COLO668 (cell line): ENCODE measurements at regions not wholly inside any gene's neighbourhood (a gene's known extent, or its start where the extent isn't known, plus 50 kb on each side); places are given as distances from the start of the nearest gene placed in this dataset.
"Not testable (repeated sequence)": the region's sequence is repeated elsewhere in the genome, so short reads cannot be mapped to it uniquely, and the experiment has no call there.

ENCODE experiments used
- DNase-seq: peaks from one replicate; lab custom pipeline; 2025; ENCODE audit not compliant: unreplicated experiment; lab: John Stamatoyannopoulos, UW

GRCh38 chrX:4179031-4179430, 465.6 kb upstream of the PRKX start:
- no peak for DNase-seq

GRCh38 chrX:4175221-4175620, 461.8 kb upstream of the PRKX start:
- DNase-seq: no peak

- DNase-seq: no peak
Observed at GRCh38 chrX:4173743-4174142, 460.3 kb upstream of the PRKX start.

DNA sequence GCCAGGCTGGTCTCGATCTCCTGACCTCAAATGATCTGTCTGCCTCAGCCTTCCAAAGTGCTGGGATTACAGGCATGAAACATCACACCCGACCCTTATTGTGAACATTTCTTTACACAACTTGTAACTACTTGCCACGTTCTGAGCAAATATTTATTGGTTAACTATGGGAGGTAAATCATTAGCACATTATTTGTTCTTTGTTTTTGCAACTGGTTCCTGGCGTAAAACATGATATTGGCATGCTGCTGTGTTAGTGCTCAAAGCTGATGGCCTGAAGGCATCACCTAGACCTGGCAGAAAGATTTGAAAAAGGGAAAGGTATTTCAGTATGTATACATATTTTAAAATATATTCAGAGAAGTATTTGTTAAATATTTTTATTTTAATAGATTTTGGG, 438.3 kb upstream of the PRKX start:
- no peak for DNase-seq

DNA sequence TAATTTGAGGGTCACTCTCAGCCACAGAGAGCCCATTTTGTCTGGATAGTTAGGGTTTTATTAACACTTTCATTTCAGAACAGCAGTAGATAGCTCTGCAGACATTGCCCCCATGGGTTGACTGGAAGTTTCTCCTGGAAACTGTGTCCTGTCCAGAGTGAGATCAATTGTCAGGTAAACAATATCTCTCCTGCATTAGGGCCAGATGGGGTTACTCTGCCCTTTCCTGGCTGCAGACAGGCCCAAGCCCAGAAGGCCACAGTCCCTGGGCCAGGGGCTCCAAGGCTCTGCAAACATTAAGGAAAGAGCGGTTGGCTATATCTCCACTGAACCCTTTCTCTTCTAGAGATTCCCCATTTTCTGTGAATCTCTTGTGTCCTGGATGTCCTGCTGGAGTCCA, 436.8 kb upstream of the PRKX start:
- no peak for DNase-seq

GRCh38 chrX:4129626-4130025, 416.2 kb upstream of the PRKX start:
- DNase-seq: no peak

GRCh38 chrX:4118666-4119530, 405.4 kb upstream of the PRKX start:
- no peak for DNase-seq

DNA sequence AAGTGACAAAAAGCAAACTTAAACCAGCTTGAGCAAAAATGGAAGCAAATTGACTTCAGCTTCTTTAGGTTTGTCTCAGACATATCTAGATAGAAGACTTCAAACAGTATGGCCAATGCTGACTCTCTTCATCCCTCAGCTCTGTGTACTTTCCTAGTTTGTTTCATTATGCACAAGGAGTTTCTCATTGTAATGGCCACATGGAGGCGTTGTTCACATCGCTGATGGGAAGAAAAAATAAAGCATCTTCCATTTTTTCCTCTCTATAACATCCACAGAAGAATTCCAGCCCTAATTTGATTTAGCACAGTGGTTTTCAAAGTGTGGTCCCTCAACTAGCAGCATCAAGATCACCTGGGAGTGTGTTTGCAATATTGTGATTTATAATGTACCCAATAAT, 397.5 kb upstream of the PRKX start:
- no peak for DNase-seq

DNA sequence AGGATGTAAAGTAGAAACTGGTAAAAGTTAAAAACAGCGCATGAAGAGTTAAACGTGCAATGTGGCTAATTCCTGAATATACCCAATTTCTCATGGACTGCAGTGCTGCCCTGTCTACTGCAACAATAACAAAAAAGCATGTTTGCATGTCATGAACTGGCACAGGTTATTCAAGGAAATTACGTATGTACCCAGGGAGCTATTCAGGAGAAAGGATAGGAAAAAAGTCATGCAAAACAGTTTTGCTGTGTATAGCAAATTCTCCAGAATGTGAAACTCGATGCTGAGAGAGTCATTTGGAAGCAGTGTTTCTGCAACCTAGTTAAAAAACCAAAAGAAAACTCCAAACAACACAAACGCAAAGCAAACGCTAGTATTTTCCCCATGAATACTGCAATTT, 381.5 kb upstream of the PRKX start:
- DNase-seq: no peak

GRCh38 chrX:4091046-4091760, 377.8 kb upstream of the PRKX start:
- DNase-seq: no peak

DNA sequence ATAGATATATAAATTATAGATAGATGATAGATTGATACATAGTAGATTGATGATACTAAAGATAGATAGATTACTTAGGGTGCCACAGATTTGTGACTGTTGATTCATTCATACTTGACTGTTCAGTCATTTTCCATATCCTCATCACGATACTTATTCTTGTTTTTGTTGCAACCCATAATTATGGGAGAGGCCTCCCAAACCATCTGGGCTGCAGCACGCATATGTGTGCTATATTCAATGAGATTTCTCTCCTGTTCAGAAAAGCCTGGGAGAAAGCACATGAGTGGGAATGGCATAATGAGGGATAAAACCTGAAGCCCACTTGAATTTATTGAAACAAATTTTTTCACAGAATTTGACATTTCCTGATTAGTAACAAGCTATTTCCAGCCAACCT, 346.4 kb upstream of the PRKX start:
- DNase-seq: no peak

DNA sequence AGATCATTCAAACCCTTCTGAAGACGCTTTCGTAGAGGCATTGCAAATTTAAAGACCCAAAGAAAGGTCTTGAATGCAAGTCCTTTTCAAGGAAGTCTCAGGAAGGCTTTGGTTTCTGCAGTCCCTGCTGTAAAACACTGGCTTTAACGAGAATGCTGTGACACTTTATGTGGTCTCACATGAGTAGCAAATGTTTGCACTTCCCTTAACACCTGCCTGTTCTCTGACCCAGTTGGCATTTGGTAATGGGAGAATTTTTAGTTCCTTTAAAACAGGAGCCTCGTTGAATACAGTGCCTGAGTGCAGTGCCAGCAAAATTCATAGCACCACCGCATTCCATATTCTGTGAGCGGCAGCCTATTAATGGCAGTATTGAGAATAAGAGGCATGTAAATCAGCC, 330.5 kb upstream of the PRKX start:
- no peak for DNase-seq

DNA sequence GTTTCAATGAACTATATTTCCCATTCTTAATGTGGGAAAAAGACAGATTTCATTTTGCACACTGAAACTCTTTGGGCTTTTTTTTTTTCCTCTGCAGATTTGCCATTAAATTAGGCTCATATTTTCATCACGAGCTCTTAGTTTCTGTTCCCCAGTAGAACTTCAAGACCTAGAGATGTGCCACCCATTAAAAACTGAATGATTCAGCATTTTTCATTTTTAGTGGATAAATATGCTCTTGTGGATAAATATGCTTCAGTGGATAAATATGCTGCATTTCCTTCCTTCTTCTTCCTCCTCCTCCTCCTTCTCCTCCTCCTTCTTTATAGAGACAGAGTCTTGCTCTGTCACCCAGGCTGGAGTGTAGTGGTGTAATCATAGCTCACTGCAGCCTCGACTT, 322.4 kb upstream of the PRKX start:
- DNase-seq: no peak

DNA sequence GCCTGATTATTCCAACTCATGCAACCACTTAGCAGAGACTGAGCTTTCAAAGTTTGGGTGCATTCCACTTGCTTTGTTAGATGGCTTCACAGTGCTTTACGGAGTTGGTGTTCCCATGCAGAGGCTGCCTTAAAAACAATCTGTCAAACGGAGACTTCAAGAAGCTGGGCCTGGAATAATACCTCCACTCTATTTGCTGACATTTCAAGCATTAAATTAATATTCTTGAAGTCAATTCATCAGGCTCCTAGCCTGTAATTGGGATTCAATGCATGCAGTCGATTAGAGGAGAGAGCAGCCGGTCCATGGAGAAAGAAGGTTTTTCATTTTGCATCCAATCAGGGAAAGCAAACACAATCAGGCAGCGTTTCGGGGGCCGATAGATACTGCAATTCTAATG, 314.7 kb upstream of the PRKX start:
- DNase-seq: no peak

DNA sequence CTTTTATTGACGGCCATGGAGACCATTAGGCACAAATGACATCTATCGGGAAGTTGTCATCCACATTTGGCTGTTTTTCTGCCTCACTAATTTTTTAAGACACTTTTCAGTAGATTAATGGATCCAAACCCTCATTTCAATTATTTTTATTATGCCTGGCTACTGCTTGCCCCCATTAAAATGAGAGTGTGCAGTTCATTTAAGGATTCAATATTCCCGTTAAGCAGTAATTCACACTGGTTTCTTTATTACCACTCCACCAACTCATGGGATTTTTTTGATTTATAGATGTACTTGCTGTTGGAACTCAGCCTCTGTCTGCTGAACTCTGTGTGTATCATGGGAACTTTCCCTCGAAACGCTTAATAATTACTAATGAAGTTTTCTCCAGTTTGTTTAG, 291.8 kb upstream of the PRKX start:
- DNase-seq: no peak

- DNase-seq: no peak
Observed at GRCh38 chrX:4004822-4005221, 291.4 kb upstream of the PRKX start.

DNA sequence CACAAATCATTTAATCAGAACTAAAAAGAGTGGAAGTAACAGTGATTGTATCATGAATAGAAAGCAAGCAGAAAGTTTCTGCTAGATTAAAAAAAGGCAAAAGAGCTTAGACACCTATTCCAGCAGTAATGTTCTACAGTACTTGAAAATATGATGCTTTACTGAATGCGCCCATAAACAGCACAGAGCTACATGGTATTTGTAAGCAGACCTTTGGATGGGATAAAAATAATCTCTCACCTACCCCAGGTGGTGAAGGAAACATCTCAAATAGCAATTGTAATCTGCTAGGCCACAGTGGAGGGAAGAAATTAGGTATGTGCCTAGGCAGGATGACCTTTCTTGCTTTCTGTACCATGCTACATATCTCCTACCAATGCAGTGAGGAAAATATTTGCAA, 280.9 kb upstream of the PRKX start:
- DNase-seq: no peak

- no peak for DNase-seq
Observed at GRCh38 chrX:3990569-3990968, 277.1 kb upstream of the PRKX start.

- not testable (repeated sequence) for DNase-seq
Observed at GRCh38 chrX:3972104-3972858, 258.8 kb upstream of the PRKX start.

DNA sequence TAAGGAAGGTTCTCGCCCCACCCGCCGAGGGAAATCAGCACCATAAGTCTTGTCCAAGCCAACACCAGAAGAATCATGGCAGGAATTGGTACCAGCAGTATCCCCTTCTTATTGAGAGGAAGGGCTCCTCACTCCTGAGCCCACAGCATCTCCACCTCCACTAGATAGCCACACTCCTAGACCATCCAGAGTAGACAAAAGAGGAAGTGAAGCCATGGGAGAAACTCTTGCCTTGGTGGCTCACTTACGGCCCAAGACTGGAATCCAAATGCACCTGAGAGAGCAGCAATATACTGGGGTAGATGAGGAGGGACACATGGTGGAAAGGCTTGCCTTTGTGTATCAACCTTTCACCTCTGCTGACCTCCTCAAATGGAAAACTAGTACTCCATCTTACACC, 255.3 kb upstream of the PRKX start:
- DNase-seq: no peak

- DNase-seq: no peak
Observed at GRCh38 chrX:3963980-3964379, 250.5 kb upstream of the PRKX start.
